Small intestine (tissue), 7 donors: ENCODE measurements at regions not wholly inside any gene's neighbourhood (a gene's known extent, or its start where the extent isn't known, plus 50 kb on each side); places are given as distances from the start of the nearest gene placed in this dataset.
"Not testable (repeated sequence)": the region's sequence is repeated elsewhere in the genome, so short reads cannot be mapped to it uniquely, and the experiment has no call there.

Experiments used
- DNase-seq, 2 donors: peaks; one replicate each; pipeline versions ENCODE4 v3.0.0 to v3.0.0-alpha.2; 2013
- FAIRE-seq: peaks from 2 replicates; lab custom pipeline; 2012; peaks lifted over from hg19 to GRCh38; lab: Jason Lieb, UNC
- H3K27ac ChIP-seq, 3 donors: one replicate each; pipeline ENCODE4 v1.5.1; 2013; ENCODE audit warnings: low read length in 2 of 3, mild to moderate bottlenecking in 2 of 3, control low read depth in 1 of 3, inconsistent platforms in 1 of 3, low read depth in 1 of 3, moderate library complexity in 1 of 3
- H3K27me3 ChIP-seq, 3 donors: one replicate each; pipeline ENCODE4 v1.6.1; 2013; ENCODE audit warnings: low read length in 3 of 3, inconsistent platforms in 1 of 3; ENCODE audit not compliant: control insufficient read depth in 3 of 3, insufficient read depth in 3 of 3
- H3K36me3 ChIP-seq, 3 donors: one replicate each; pipeline ENCODE4 v1.6.1; 2013; ENCODE audit warnings: low read length in 3 of 3, inconsistent platforms in 1 of 3, low read depth in 1 of 3, mild to moderate bottlenecking in 1 of 3, moderate library complexity in 1 of 3; ENCODE audit not compliant: control insufficient read depth in 3 of 3, insufficient read depth in 2 of 3
- H3K4me1 ChIP-seq, 3 donors: one replicate each; pipeline ENCODE4 v1.6.1; 2013; ENCODE audit warnings: low read length in 2 of 3, inconsistent platforms in 1 of 3, low read depth in 1 of 3, mild to moderate bottlenecking in 1 of 3, moderate library complexity in 1 of 3; ENCODE audit not compliant: control insufficient read depth in 3 of 3, insufficient read depth in 2 of 3
- H3K4me3 ChIP-seq, 3 donors: one replicate each; pipeline ENCODE4 v1.5.1; 2013; ENCODE audit warnings: low read length in 3 of 3, control low read depth in 1 of 3, inconsistent platforms in 1 of 3, low read depth in 1 of 3, mild to moderate bottlenecking in 1 of 3, moderate library complexity in 1 of 3
- H3K9me3 ChIP-seq, 2 donors: one replicate each; pipeline ENCODE4 v1.6.1; 2013; ENCODE audit warnings: low read depth in 1 of 2, low read length in 1 of 2; ENCODE audit not compliant: control insufficient read depth in 2 of 2, insufficient read depth in 1 of 2
- WGBS, 3 donors: extraction: QIAGEN DNeasy Blood & Tissue Kit; methylation state at CpG; one replicate each; pipeline ENCODE4 v1.1.7; 2013; 5-methylcytosine and 5-hydroxymethylcytosine counted together
- donor health status: healthy with polysubstance abuse.
- donor health status: control.
- donor health status: control.
- donor health status: Bipolar disorder and iron deficiency.
- donor health status: healthy.

GRCh38 chr14:106341161-106341560 lies 814.8 kb downstream of the TMEM121 start:
- not testable (repeated sequence) for H3K4me3 ChIP-seq, DNase-seq, H3K27me3 ChIP-seq, FAIRE-seq, H3K36me3 ChIP-seq, H3K27ac ChIP-seq, H3K4me1 ChIP-seq
- peaks cover 0 to 19% of the 10 kb centered on the region in 2 donors for H3K9me3 ChIP-seq
- 56 to 60% (median 60%) methylated on average over 4 to 5 of the region's 5 CpGs for WGBS, 3 donors

- no peaks in the 10 kb centered on the region for H3K4me1 ChIP-seq
- FAIRE-seq (no peak), DNase-seq (no peak)
- H3K27ac ChIP-seq: no peak overlapping the region
- WGBS, 3 donors: 55 to 68% (median 63%) methylated on average over 2 of the region's 2 CpGs
- no peaks in the 10 kb centered on the region for H3K27me3 ChIP-seq
- no peaks in the 10 kb centered on the region for H3K36me3 ChIP-seq
- H3K9me3 ChIP-seq: peaks cover 0 to 42% of the 10 kb centered on the region in 2 donors
- no peak overlapping the region for H3K4me3 ChIP-seq
Measured at GRCh38 chr14:106343626-106344025, 817.2 kb downstream of the TMEM121 start.

- peaks cover 0 to 42% of the 10 kb centered on the region in 2 donors for H3K9me3 ChIP-seq
- not testable (repeated sequence) for H3K4me3 ChIP-seq, DNase-seq, H3K36me3 ChIP-seq, H3K27me3 ChIP-seq, H3K4me1 ChIP-seq, H3K27ac ChIP-seq, FAIRE-seq
- WGBS, 3 donors: 27 to 40% (median 40%) methylated on average over 4 to 5 of the region's 5 CpGs
Measured at GRCh38 chr14:106344065-106344614, 817.8 kb downstream of the TMEM121 start.

- peaks cover 0 to 42% of the 10 kb centered on the region in 2 donors for H3K9me3 ChIP-seq
- not testable (repeated sequence) for H3K27me3 ChIP-seq, H3K36me3 ChIP-seq, H3K4me3 ChIP-seq, H3K27ac ChIP-seq, DNase-seq, H3K4me1 ChIP-seq
- 63 to 67% (median 67%) methylated on average over 3 to 5 of the region's 5 CpGs for WGBS, 3 donors
- peak; percentile 59 for FAIRE-seq
Measured at GRCh38 chr14:106344791-106345479, 818.6 kb downstream of the TMEM121 start.

- DNase-seq (no peak), FAIRE-seq (no peak)
- Histone ChIP-seq H3K27ac (no peak overlapping the region), H3K9me3 (peaks cover 0 to 42% of the 10 kb centered on the region in 2 donors), H3K36me3 (no peaks in the 10 kb centered on the region), H3K4me1 (no peaks in the 10 kb centered on the region), H3K4me3 (no peak overlapping the region), H3K27me3 (no peaks in the 10 kb centered on the region)
- WGBS, 3 donors: 60 to 72% (median 71%) methylated on average over 8 of the region's 8 CpGs
Measured at GRCh38 chr14:106346084-106346483, 819.7 kb downstream of the TMEM121 start.

GRCh38 chr14:106346534-106347290 lies 820.3 kb downstream of the TMEM121 start:
- Histone ChIP-seq H3K4me1 (no peaks in the 10 kb centered on the region), H3K27me3 (no peaks in the 10 kb centered on the region), H3K4me3 (no peak overlapping the region), H3K9me3 (peaks cover 0 to 42% of the 10 kb centered on the region in 2 donors), H3K36me3 (no peaks in the 10 kb centered on the region), H3K27ac (no peak overlapping the region)
- FAIRE-seq (no peak), DNase-seq (no peak)
- 90 to 91% (median 91%) methylated on average over 4 of the region's 4 CpGs for WGBS, 3 donors

- WGBS, 3 donors: 52 to 64% (median 55%) methylated on average over 4 of the region's 4 CpGs
- H3K27ac ChIP-seq: no peak overlapping the region
- H3K4me3 ChIP-seq: no peak overlapping the region
- DNase-seq (no peak), FAIRE-seq (no peak)
- no peaks in the 10 kb centered on the region for H3K27me3 ChIP-seq
- H3K36me3 ChIP-seq: no peaks in the 10 kb centered on the region
- H3K4me1 ChIP-seq: no peaks in the 10 kb centered on the region
- peaks cover 0 to 42% of the 10 kb centered on the region in 2 donors for H3K9me3 ChIP-seq
Measured at GRCh38 chr14:106347291-106347778, 821.0 kb downstream of the TMEM121 start.

- H3K4me3 ChIP-seq: no peak overlapping the region
- H3K9me3 ChIP-seq: peaks cover 0 to 39% of the 10 kb centered on the region in 2 donors
- FAIRE-seq (no peak), DNase-seq (no peak)
- no peaks in the 10 kb centered on the region for H3K4me1 ChIP-seq
- H3K27ac ChIP-seq: no peak overlapping the region
- no peaks in the 10 kb centered on the region for H3K36me3 ChIP-seq
- no peaks in the 10 kb centered on the region for H3K27me3 ChIP-seq
- WGBS, 3 donors: 48 to 64% (median 55%) methylated on average over 8 of the region's 8 CpGs
Measured at GRCh38 chr14:106347890-106348755, 821.7 kb downstream of the TMEM121 start.
